ENCODE measurements at regions not wholly inside any gene's neighbourhood (a gene's known extent, or its start where the extent isn't known, plus 50 kb on each side); places are given as distances from the start of the nearest gene placed in this dataset.

GRCh38 chr19:27672309-27673047, 1540.5 kb downstream of the UQCRFS1 start:
- no peak for TF ChIP-seq EZH2 (IDR thresholded peaks at IDR 0.05; ENCODE audit: borderline replicate concordance, low read depth, low read length, poor library complexity, severe bottlenecking)
- TF ChIP-seq, protein P1, sequence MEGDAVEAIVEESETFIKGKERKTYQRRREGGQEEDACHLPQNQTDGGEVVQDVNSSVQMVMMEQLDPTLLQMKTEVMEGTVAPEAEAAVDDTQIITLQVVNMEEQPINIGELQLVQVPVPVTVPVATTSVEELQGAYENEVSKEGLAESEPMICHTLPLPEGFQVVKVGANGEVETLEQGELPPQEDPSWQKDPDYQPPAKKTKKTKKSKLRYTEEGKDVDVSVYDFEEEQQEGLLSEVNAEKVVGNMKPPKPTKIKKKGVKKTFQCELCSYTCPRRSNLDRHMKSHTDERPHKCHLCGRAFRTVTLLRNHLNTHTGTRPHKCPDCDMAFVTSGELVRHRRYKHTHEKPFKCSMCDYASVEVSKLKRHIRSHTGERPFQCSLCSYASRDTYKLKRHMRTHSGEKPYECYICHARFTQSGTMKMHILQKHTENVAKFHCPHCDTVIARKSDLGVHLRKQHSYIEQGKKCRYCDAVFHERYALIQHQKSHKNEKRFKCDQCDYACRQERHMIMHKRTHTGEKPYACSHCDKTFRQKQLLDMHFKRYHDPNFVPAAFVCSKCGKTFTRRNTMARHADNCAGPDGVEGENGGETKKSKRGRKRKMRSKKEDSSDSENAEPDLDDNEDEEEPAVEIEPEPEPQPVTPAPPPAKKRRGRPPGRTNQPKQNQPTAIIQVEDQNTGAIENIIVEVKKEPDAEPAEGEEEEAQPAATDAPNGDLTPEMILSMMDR (conservative IDR thresholded peaks at IDR 0.05; ENCODE audit: low read depth, low read length), result no peak
